ENCODE measurements at regions not wholly inside any gene's neighbourhood (a gene's known extent, or its start where the extent isn't known, plus 50 kb on each side); places are given as distances from the start of the nearest gene placed in this dataset.

DNA sequence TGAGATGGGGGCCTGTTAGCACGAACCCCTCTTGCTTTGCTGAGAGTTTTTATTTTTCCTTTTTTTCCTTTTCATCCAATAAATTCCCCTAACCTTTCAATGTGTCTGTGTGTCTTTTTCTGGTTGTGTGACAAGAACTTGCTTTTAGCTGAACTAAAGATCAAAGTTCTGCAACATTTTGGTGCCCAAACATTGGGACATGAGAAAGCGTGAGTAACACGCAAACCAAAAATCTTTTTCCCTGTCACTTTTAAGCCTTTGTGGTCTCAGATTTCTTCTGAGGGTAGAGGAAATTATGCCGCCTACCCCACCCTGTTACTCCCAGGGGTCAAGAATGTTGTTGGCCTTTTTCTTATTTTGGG, 141.8 kb upstream of the CPXCR1 start (continued):
- TF ChIP-seq, protein P1, sequence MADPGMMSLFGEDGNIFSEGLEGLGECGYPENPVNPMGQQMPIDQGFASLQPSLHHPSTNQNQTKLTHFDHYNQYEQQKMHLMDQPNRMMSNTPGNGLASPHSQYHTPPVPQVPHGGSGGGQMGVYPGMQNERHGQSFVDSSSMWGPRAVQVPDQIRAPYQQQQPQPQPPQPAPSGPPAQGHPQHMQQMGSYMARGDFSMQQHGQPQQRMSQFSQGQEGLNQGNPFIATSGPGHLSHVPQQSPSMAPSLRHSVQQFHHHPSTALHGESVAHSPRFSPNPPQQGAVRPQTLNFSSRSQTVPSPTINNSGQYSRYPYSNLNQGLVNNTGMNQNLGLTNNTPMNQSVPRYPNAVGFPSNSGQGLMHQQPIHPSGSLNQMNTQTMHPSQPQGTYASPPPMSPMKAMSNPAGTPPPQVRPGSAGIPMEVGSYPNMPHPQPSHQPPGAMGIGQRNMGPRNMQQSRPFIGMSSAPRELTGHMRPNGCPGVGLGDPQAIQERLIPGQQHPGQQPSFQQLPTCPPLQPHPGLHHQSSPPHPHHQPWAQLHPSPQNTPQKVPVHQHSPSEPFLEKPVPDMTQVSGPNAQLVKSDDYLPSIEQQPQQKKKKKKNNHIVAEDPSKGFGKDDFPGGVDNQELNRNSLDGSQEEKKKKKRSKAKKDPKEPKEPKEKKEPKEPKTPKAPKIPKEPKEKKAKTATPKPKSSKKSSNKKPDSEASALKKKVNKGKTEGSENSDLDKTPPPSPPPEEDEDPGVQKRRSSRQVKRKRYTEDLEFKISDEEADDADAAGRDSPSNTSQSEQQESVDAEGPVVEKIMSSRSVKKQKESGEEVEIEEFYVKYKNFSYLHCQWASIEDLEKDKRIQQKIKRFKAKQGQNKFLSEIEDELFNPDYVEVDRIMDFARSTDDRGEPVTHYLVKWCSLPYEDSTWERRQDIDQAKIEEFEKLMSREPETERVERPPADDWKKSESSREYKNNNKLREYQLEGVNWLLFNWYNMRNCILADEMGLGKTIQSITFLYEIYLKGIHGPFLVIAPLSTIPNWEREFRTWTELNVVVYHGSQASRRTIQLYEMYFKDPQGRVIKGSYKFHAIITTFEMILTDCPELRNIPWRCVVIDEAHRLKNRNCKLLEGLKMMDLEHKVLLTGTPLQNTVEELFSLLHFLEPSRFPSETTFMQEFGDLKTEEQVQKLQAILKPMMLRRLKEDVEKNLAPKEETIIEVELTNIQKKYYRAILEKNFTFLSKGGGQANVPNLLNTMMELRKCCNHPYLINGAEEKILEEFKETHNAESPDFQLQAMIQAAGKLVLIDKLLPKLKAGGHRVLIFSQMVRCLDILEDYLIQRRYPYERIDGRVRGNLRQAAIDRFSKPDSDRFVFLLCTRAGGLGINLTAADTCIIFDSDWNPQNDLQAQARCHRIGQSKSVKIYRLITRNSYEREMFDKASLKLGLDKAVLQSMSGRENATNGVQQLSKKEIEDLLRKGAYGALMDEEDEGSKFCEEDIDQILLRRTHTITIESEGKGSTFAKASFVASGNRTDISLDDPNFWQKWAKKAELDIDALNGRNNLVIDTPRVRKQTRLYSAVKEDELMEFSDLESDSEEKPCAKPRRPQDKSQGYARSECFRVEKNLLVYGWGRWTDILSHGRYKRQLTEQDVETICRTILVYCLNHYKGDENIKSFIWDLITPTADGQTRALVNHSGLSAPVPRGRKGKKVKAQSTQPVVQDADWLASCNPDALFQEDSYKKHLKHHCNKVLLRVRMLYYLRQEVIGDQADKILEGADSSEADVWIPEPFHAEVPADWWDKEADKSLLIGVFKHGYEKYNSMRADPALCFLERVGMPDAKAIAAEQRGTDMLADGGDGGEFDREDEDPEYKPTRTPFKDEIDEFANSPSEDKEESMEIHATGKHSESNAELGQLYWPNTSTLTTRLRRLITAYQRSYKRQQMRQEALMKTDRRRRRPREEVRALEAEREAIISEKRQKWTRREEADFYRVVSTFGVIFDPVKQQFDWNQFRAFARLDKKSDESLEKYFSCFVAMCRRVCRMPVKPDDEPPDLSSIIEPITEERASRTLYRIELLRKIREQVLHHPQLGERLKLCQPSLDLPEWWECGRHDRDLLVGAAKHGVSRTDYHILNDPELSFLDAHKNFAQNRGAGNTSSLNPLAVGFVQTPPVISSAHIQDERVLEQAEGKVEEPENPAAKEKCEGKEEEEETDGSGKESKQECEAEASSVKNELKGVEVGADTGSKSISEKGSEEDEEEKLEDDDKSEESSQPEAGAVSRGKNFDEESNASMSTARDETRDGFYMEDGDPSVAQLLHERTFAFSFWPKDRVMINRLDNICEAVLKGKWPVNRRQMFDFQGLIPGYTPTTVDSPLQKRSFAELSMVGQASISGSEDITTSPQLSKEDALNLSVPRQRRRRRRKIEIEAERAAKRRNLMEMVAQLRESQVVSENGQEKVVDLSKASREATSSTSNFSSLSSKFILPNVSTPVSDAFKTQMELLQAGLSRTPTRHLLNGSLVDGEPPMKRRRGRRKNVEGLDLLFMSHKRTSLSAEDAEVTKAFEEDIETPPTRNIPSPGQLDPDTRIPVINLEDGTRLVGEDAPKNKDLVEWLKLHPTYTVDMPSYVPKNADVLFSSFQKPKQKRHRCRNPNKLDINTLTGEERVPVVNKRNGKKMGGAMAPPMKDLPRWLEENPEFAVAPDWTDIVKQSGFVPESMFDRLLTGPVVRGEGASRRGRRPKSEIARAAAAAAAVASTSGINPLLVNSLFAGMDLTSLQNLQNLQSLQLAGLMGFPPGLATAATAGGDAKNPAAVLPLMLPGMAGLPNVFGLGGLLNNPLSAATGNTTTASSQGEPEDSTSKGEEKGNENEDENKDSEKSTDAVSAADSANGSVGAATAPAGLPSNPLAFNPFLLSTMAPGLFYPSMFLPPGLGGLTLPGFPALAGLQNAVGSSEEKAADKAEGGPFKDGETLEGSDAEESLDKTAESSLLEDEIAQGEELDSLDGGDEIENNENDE (IDR thresholded peaks at IDR 0.05; ENCODE audit: insufficient replicate concordance, low read length): no peak
- no peak for TF ChIP-seq YY1 (IDR thresholded peaks at IDR 0.05; ENCODE audit: low read depth, low read length)
- no peak for TF ChIP-seq TCF12 (IDR thresholded peaks at IDR 0.05; ENCODE audit: low read depth, low read length)
- no peak for TF ChIP-seq BACH1 (IDR thresholded peaks at IDR 0.05; ENCODE audit: low read length)
- TF ChIP-seq JUND (IDR thresholded peaks at IDR 0.05; ENCODE audit: low read length): no peak
- TF ChIP-seq BCL11A (IDR thresholded peaks at IDR 0.05; ENCODE audit: low read depth in 2 of 2, low read length in 2 of 2): no peak
- TF ChIP-seq SP4 (IDR thresholded peaks at IDR 0.05; ENCODE audit: low read length): no peak
